ENCODE measurements at regions not wholly inside any gene's neighbourhood (a gene's known extent, or its start where the extent isn't known, plus 50 kb on each side); places are given as distances from the start of the nearest gene placed in this dataset.

GRCh38 chr7:360454-361100 is 70.6 kb downstream of the FOXL3 start:
- TF ChIP-seq CTCF (IDR thresholded peaks at IDR 0.05) (no peak), POLR2A (IDR thresholded peaks at IDR 0.05) (no peak), POLR2AphosphoS5 (IDR thresholded peaks at IDR 0.05) (no peak)

Measured in breast epithelium (tissue), 3 donors.